A673 (cell line): ENCODE measurements at regions not wholly inside any gene's neighbourhood (a gene's known extent, or its start where the extent isn't known, plus 50 kb on each side); places are given as distances from the start of the nearest gene placed in this dataset.

Experiments
- EZH2 ChIP-seq: fragments of 200-600 bp; sonication (generic); IDR thresholded peaks from 2 replicates; pipeline ENCODE4 v1.6.1; 2017; ENCODE audit warnings: borderline replicate concordance, low read depth, mild to moderate bottlenecking, mixed read lengths, antibody characterized with exemption, low read length; ENCODE audit not compliant: poor library complexity, severe bottlenecking
- TF ChIP-seq, protein P1 (sequence below): fragments of 300-800, 200-600 bp; sonication (generic); conservative IDR thresholded peaks from 2 replicates; pipeline ENCODE4 v1.5.1; 2017; ENCODE audit warnings: low read depth, mild to moderate bottlenecking, antibody characterized with exemption, low read length, moderate library complexity, mixed read lengths

DNA sequence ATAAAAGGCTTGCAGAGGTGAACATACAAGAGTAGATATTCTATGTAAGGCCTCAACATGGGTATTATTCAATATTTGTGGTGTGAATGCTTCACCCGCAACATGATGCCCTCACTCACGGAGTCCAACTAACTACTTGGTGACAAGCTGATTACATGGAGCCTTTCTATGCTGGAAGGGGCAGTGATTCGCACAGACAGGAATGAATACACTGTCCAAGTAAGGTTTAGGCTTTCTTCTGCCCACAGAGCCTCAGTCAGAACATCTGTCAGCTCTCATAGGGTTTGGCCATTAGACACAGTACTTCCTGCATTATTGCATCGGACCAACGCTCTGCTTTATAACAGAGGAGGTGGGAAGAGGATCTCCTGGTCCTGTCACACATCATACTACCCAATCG, 80.3 kb upstream of the SLC35G4 start:
- TF ChIP-seq, protein P1, sequence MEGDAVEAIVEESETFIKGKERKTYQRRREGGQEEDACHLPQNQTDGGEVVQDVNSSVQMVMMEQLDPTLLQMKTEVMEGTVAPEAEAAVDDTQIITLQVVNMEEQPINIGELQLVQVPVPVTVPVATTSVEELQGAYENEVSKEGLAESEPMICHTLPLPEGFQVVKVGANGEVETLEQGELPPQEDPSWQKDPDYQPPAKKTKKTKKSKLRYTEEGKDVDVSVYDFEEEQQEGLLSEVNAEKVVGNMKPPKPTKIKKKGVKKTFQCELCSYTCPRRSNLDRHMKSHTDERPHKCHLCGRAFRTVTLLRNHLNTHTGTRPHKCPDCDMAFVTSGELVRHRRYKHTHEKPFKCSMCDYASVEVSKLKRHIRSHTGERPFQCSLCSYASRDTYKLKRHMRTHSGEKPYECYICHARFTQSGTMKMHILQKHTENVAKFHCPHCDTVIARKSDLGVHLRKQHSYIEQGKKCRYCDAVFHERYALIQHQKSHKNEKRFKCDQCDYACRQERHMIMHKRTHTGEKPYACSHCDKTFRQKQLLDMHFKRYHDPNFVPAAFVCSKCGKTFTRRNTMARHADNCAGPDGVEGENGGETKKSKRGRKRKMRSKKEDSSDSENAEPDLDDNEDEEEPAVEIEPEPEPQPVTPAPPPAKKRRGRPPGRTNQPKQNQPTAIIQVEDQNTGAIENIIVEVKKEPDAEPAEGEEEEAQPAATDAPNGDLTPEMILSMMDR = no peak
- TF ChIP-seq EZH2 = no peak
